Neural cell (in vitro differentiated cells): ENCODE measurements at regions not wholly inside any gene's neighbourhood (a gene's known extent, or its start where the extent isn't known, plus 50 kb on each side); places are given as distances from the start of the nearest gene placed in this dataset.

Experiments used
- H2AFZ ChIP-seq: fragments of 200-600, 300-800 bp; sonication (generic), shearing (Covaris generic); 2 replicates; pipeline ENCODE4 v1.6.0; 2014; ENCODE audit warnings: low read depth, mild to moderate bottlenecking, antibody characterized with exemption, low read length, moderate library complexity
- H3F3A ChIP-seq: fragments of 200-600 bp; shearing (Covaris generic); 2 replicates; pipeline ENCODE4 v1.6.1; 2016; ENCODE audit warnings: mild to moderate bottlenecking, moderate library complexity, mixed read lengths, antibody characterized with exemption, low read length; ENCODE audit not compliant: insufficient read depth, poor library complexity, severe bottlenecking
- H3K27ac ChIP-seq: fragments of 200-600, 300-800 bp; sonication (generic), shearing (Covaris generic); 2 replicates; pipeline ENCODE4 v1.5.1; 2014; ENCODE audit warnings: mild to moderate bottlenecking, low read length, moderate library complexity
- H3K27me3 ChIP-seq: fragments of 300-800, 200-600 bp; sonication (generic), shearing (Covaris generic); 2 replicates; pipeline ENCODE4 v1.6.0; 2014; ENCODE audit warnings: mild to moderate bottlenecking, low read depth, low read length, moderate library complexity; ENCODE audit not compliant: insufficient read depth
- H3K36me3 ChIP-seq: fragments of 300-800, 200-600 bp; sonication (generic), shearing (Covaris generic); 2 replicates; pipeline ENCODE4 v1.5.1; 2014; ENCODE audit warnings: mild to moderate bottlenecking, antibody characterized with exemption, low read length, moderate library complexity; ENCODE audit not compliant: insufficient read depth
- H3K4me2 ChIP-seq: fragments of 300-800, 200-600 bp; sonication (generic), shearing (Covaris generic); 2 replicates; pipeline ENCODE4 v1.6.0; 2014; ENCODE audit warnings: mild to moderate bottlenecking, low read length
- H3K4me3 ChIP-seq: fragments of 300-800, 200-600 bp; sonication (generic), shearing (Covaris generic); 2 replicates; pipeline ENCODE4 v1.5.1; 2014; ENCODE audit warnings: mild to moderate bottlenecking, low read length, moderate library complexity
- H3K79me2 ChIP-seq: fragments of 200-600 bp; shearing (Covaris generic); replicated peaks from 2 replicates; pipeline ENCODE4 v1.6.0; 2014; ENCODE audit warnings: mild to moderate bottlenecking, low read length, moderate library complexity; ENCODE audit not compliant: insufficient read depth
- H3K9ac ChIP-seq: fragments of 300-800, 200-600 bp; sonication (generic), shearing (Covaris generic); 2 replicates; pipeline ENCODE4 v1.6.1; 2016; ENCODE audit warnings: mild to moderate bottlenecking, low read length, mixed read lengths
- H3K9me2 ChIP-seq: fragments of 200-600 bp; shearing (Covaris generic); 2 replicates; pipeline ENCODE4 v1.6.1; 2016; ENCODE audit warnings: mild to moderate bottlenecking, low read length, mixed read lengths; ENCODE audit not compliant: insufficient read depth
- H3K9me3 ChIP-seq: fragments of 200-600, 300-800 bp; sonication (generic), shearing (Covaris generic); 2 replicates; pipeline ENCODE4 v1.6.1; 2016; ENCODE audit warnings: mild to moderate bottlenecking, mixed run types, low read length, moderate library complexity, mixed read lengths
- H4K20me1 ChIP-seq: fragments of 200-600 bp; shearing (Covaris generic); 2 replicates; pipeline ENCODE4 v1.6.1; 2016; ENCODE audit warnings: mild to moderate bottlenecking, mixed run types; ENCODE audit not compliant: insufficient read depth
- EP300 ChIP-seq: fragments of 450-650 bp; conservative IDR thresholded peaks from 2 replicates; pipeline ENCODE4 v1.6.1; 2014; ENCODE audit warnings: antibody characterized with exemption, mild to moderate bottlenecking, moderate library complexity; ENCODE audit not compliant: poor library complexity, severe bottlenecking
- EZH2 ChIP-seq: fragments of 200-600, 300-800 bp; shearing (Covaris generic), sonication (generic); IDR thresholded peaks from 2 replicates; pipeline ENCODE4 v1.6.1; 2014; ENCODE audit warnings: antibody characterized with exemption, low read length, borderline replicate concordance, mild to moderate bottlenecking; ENCODE audit not compliant: insufficient read depth, poor library complexity, severe bottlenecking
- MXI1 ChIP-seq: fragments of 450-650 bp; conservative IDR thresholded peaks from 2 replicates; pipeline ENCODE4 v1.6.1; 2014; ENCODE audit warnings: antibody characterized with exemption, mild to moderate bottlenecking; ENCODE audit not compliant: poor library complexity, severe bottlenecking
- POLR2AphosphoS5 ChIP-seq: IDR thresholded peaks from 2 replicates; pipeline ENCODE4 v1.6.1; 2012
- RAD21 ChIP-seq: fragments of 450-650 bp; conservative IDR thresholded peaks from 2 replicates; pipeline ENCODE4 v1.6.1; 2014; ENCODE audit warnings: antibody characterized with exemption, mild to moderate bottlenecking, moderate library complexity
- SMC3 ChIP-seq: fragments of 450-650 bp; conservative IDR thresholded peaks from 2 replicates; pipeline ENCODE4 v1.6.1; 2014; ENCODE audit warnings: antibody characterized with exemption, mild to moderate bottlenecking, moderate library complexity; ENCODE audit not compliant: poor library complexity
- TAF1 ChIP-seq: IDR thresholded peaks from 2 replicates; pipeline ENCODE4 v1.6.1; 2012; ENCODE audit warnings: low read depth
- TF ChIP-seq, protein P1 (sequence below): fragments of 450-650 bp; IDR thresholded peaks from 2 replicates; pipeline ENCODE4 v1.5.1; 2014; ENCODE audit warnings: antibody characterized with exemption, mild to moderate bottlenecking, moderate library complexity; ENCODE audit not compliant: poor library complexity, severe bottlenecking
- TF ChIP-seq, protein P2 (sequence below): IDR thresholded peaks from 2 replicates; pipeline ENCODE4 v1.6.1; 2012; ENCODE audit warnings: borderline replicate concordance

DNA sequence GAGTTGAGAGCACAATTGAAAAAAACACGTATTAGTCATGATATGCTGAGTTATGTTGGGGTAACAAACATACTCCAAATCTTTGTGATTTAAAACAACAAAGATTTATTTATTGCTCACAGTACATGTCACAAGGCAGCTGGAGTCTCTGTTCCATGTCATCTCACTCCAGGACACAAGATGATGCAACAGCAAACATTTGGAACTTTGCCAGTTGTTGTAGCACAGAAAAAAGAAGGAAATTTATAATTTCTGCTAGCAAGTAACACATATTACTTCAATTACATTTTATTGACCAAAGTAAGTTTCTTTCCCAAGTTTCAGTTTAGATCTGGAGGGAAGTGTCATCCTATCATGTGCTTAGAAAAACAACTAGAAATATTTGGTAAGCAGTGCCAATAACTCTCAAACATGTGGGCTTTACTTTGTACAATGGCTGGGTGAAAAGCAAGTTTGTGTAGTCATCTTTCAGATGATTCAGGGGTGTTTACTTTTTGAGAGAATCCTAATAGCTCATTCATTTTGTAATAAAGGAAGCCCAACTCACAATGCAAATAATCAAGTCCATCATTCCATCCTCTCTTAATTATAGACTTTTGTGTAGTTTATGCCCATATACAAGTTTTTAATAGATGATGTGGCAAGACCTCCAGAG, 452.3 kb downstream of the ZIC3 start:
- no peaks in the 10 kb centered on the region for H3K27me3 ChIP-seq
- no peak overlapping the region for H3K4me2 ChIP-seq
- no peaks in the 10 kb centered on the region for H3K9me2 ChIP-seq
- H3K4me3 ChIP-seq, result no peak overlapping the region
- TF ChIP-seq RAD21 (no peak), SMC3 (no peak), POLR2AphosphoS5 (no peak), EP300 (no peak)
- TF ChIP-seq, protein P1, sequence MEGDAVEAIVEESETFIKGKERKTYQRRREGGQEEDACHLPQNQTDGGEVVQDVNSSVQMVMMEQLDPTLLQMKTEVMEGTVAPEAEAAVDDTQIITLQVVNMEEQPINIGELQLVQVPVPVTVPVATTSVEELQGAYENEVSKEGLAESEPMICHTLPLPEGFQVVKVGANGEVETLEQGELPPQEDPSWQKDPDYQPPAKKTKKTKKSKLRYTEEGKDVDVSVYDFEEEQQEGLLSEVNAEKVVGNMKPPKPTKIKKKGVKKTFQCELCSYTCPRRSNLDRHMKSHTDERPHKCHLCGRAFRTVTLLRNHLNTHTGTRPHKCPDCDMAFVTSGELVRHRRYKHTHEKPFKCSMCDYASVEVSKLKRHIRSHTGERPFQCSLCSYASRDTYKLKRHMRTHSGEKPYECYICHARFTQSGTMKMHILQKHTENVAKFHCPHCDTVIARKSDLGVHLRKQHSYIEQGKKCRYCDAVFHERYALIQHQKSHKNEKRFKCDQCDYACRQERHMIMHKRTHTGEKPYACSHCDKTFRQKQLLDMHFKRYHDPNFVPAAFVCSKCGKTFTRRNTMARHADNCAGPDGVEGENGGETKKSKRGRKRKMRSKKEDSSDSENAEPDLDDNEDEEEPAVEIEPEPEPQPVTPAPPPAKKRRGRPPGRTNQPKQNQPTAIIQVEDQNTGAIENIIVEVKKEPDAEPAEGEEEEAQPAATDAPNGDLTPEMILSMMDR, result no peak
- no peaks in the 10 kb centered on the region for H3K79me2 ChIP-seq
- no peaks in the 10 kb centered on the region for H3K36me3 ChIP-seq
- H3K9me3 ChIP-seq, result no peaks in the 10 kb centered on the region
- H3K27ac ChIP-seq, result no peak overlapping the region
- H4K20me1 ChIP-seq, result no peaks in the 10 kb centered on the region
- H3F3A ChIP-seq, result no peaks in the 10 kb centered on the region
- no peak overlapping the region for H3K9ac ChIP-seq
- no peak overlapping the region for H2AFZ ChIP-seq

DNA sequence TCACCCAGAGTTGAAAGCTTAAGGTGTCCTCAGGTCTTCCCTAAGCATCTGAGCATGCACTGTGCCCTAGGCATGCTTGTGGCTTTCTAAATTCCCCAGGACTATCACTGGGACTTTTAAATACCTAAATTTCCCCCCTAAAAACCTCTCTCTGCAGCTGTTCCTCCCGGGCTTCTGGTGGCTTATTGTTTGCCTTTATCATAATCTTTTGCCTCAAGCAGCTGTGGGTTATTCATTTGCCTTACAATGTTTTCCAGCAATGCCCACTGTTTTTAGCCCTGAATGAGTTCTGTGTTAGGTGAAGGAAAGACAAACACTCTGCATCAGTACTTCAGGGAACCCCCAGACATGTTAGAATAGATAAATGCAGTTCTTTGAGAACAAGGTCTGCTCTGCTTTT, 455.0 kb downstream of the ZIC3 start:
- Histone ChIP-seq H3K27ac (no peak overlapping the region), H4K20me1 (no peaks in the 10 kb centered on the region), H3K9me3 (no peaks in the 10 kb centered on the region), H3K36me3 (no peaks in the 10 kb centered on the region), H3K79me2 (no peaks in the 10 kb centered on the region), H3K9me2 (no peaks in the 10 kb centered on the region), H3K4me3 (no peak overlapping the region), H3K27me3 (no peaks in the 10 kb centered on the region), H3K9ac (no peak overlapping the region), H2AFZ (no peak overlapping the region), H3F3A (no peaks in the 10 kb centered on the region), H3K4me2 (no peak overlapping the region)
- TF ChIP-seq TAF1 (no peak), MXI1 (no peak), EP300 (no peak), EZH2 (no peak), SMC3 (no peak), POLR2AphosphoS5 (no peak)
- TF ChIP-seq, protein P1, result no peak
- TF ChIP-seq, protein P2, sequence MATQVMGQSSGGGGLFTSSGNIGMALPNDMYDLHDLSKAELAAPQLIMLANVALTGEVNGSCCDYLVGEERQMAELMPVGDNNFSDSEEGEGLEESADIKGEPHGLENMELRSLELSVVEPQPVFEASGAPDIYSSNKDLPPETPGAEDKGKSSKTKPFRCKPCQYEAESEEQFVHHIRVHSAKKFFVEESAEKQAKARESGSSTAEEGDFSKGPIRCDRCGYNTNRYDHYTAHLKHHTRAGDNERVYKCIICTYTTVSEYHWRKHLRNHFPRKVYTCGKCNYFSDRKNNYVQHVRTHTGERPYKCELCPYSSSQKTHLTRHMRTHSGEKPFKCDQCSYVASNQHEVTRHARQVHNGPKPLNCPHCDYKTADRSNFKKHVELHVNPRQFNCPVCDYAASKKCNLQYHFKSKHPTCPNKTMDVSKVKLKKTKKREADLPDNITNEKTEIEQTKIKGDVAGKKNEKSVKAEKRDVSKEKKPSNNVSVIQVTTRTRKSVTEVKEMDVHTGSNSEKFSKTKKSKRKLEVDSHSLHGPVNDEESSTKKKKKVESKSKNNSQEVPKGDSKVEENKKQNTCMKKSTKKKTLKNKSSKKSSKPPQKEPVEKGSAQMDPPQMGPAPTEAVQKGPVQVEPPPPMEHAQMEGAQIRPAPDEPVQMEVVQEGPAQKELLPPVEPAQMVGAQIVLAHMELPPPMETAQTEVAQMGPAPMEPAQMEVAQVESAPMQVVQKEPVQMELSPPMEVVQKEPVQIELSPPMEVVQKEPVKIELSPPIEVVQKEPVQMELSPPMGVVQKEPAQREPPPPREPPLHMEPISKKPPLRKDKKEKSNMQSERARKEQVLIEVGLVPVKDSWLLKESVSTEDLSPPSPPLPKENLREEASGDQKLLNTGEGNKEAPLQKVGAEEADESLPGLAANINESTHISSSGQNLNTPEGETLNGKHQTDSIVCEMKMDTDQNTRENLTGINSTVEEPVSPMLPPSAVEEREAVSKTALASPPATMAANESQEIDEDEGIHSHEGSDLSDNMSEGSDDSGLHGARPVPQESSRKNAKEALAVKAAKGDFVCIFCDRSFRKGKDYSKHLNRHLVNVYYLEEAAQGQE, result no peak
